HG02973 (cell line): ENCODE measurements at regions not wholly inside any gene's neighbourhood (a gene's known extent, or its start where the extent isn't known, plus 50 kb on each side); places are given as distances from the start of the nearest gene placed in this dataset.
"Not testable (repeated sequence)": the region's sequence is repeated elsewhere in the genome, so short reads cannot be mapped to it uniquely, and the experiment has no call there.

Experiments
- ATAC-seq: cut with Tn5 transposase; IDR thresholded peaks from one replicate; pipeline ENCODE4 v1.9.1; 2021; ENCODE audit warnings: moderate library complexity; ENCODE audit not compliant: unreplicated experiment

- ATAC-seq = no peak
Observed at GRCh38 chr15:45804028-45804427, 169.2 kb downstream of the SQOR start.

DNA sequence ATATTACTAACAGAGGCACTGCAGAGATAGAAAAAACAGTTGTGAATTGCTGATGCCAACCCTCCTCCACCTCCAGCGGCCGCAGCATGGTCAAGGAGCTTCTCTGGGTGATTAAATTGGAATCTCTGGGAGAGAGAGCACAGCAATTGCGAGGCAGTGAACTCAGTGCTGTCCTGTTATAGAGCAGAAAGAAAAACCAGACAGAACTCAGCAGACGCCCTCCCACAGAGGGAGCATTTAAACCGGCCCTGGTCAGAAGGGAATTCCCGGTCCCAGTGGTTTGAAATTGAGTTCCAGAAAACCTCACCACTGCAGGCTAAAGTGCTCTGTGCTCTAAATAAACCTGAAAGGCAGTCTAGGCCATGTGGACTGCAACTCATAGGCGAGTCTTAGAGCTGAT lies 175.4 kb downstream of the SQOR start:
- ATAC-seq = no peak

DNA sequence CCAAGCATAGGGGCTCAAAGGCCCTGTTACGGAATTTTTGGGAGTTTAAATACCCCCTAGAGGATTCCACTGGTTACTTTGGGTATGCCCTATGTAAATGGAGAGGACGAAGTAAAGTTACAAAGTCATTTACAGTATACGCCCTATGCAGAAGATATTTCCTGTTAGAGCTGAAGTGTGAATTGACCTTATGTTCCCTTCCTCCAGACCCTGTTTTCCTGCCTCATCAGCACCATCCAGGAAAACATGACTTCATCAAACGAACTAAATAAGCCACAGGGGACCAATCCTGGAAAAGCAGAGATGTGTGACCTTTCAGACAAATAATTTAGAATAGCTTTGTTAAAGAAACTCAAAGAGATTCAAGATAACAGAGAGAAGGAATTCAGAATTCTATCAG lies 177.4 kb downstream of the SQOR start:
- ATAC-seq = no peak

GRCh38 chr15:45817578-45817977 lies 182.7 kb downstream of the SQOR start:
- ATAC-seq = not testable (repeated sequence)

DNA sequence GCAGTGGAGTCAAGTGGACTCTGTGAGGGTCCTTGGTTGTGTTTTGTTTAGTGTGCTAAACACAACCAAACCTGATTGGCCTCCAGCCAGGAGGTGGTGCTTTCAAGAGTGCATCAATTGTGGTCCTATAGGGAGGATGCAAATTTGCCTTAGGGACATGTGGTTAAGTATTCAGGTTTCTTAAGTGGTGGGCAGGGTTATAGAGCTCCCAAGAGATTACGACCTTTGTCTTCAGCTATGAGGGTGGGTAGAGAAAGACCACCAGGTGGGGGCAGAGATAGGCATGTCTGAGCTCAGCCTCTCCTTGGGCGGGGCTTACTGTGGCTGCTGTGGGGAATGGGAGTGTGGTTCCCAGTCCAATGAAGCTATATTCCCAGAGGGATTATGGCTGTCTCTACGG lies 186.6 kb downstream of the SQOR start:
- ATAC-seq = no peak

DNA sequence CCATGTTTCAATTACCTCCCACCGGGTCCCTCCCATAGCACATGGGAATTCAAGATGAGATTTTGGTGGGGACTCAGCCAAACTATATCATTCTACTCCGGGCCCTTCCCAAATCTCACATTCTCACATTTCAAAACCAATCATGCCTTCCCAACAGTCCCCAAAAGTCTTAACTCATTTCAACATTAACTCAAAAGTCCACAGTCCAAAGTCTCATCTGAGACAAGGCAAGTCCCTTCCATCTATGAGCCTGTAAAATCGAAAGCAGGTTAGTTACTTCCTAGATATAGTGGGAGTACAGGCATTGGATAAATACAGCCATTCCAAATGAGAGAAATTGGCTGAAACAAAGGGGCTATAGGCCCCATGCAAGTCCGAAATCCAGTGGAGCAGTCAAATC lies 188.1 kb downstream of the SQOR start:
- not testable (repeated sequence) for ATAC-seq

DNA sequence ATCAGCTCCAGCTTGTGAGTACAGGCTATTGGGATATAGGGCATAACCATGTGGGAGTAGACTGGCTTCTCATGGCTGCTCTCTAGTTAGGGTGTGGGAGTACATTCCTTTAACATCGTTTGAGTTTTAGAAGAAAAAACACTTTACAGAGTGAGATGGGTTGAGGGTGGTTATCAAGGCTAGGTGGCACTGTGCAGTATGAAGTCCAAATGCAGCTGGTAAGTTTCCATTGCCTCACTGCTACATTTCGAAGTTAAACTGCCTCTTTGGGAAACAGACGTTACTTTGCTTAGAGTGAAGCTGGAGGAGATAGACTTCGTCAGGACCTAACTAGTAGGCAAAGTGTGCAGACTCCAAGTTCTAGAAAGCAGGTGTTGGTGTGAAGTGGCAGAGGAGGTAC lies 192.4 kb downstream of the SQOR start:
- ATAC-seq = no peak

- ATAC-seq = no peak
Observed at GRCh38 chr15:45827766-45828165, 192.9 kb downstream of the SQOR start.

GRCh38 chr15:45829336-45830153 lies 194.7 kb downstream of the SQOR start:
- ATAC-seq = no peak

GRCh38 chr15:45831787-45832186 lies 197.0 kb downstream of the SQOR start:
- ATAC-seq = no peak

- ATAC-seq = no peak
Observed at GRCh38 chr15:45834622-45835021, 199.8 kb downstream of the SQOR start.

GRCh38 chr15:45842151-45842550 lies 207.3 kb downstream of the SQOR start:
- ATAC-seq = no peak

DNA sequence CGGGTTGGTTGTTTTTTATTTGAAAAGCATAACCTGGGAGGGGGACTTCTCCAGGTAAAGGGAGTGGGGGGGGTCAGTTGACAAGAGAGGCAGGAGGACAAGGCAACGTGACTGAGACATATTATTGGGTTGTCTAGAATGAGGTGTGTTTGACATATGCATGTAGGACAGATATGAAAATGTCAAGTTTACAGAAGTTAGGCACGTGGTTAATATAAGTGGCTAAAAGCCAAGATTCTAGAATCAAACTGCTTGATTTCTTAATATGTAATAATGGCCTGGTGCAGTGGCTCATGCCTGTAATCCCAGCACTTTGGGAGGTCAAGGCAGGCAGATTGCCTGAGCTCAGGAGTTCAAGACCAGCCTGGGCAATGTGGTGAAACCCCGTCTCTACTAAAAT lies 212.8 kb downstream of the SQOR start:
- no peak for ATAC-seq

DNA sequence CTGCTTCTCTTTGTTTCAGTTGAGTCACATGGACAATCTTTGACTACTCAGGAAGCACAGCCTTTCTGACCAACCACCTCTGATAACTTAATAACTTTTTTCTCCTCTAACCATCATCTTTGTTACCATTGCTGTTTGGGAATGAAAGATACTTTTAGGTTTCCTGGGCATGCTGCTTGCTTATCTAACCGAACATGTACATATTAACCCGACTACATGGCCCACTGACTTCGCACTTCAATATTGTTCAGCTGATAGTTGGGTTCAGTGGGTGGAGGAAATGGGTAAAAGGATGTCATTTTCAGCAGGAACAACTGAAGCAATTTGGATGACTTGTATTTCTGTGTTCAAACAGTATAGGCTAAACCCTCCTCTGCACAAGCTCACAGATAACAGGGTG lies 214.3 kb downstream of the SQOR start:
- ATAC-seq = no peak

GRCh38 chr15:45854455-45855202 lies 219.8 kb downstream of the SQOR start:
- ATAC-seq = no peak

DNA sequence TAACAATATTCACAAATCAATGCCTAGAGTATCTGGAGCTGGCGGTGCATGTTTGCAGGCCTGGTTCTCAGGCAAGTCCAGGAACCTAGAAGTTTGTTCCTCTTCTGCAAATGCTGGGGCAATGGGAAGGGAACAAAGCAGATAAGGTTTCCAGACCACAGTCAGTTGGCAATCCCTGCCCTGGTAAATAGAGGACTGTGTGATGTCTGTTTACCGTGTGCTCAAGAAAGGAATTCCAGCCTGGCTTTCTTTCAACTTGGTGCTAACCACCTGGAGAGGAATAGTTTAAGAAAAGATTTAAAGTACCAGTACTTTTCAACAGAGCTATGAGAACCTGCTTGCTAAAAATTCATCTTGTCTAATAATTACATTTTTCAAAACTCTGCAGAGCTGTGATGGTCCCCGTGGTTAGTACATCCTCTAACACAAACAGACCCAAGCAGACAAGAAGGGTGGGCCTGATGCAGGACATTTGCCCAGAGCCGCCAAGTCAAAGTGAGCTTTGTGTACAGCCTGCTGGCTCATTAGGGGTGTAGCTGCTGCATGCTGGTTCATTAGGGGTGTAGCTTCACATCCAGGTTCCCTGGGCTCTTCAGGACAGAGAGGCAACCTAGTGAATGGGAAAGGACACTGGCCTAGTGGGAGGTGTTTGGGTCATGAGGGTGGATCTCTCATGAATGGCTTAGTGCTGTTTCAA lies 220.5 kb downstream of the SQOR start:
- ATAC-seq = no peak

- no peak for ATAC-seq
Observed at GRCh38 chr15:45855907-45856579, 221.2 kb downstream of the SQOR start.

- ATAC-seq = no peak
Observed at GRCh38 chr15:45857291-45857690, 222.5 kb downstream of the SQOR start.

DNA sequence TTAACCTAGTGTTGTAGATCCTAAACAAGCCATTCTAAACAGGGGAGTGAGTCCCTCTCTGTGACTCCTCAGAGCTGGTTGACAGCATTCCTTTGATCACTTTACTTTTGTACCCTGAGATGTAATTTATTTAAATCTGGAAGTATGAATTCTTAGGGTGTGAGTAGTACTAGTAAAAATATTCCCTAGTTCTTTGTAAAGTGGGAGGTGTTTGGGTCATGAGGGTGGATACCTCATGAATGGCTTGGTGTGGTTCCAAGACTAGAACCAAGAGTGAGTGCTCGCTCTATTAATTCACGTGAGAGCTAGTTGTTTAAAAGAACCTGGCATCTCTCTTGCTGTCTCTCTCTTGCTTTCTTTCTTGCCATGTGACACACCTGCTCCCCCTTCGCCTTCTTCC lies 223.7 kb downstream of the SQOR start:
- no peak for ATAC-seq

- ATAC-seq = no peak
Observed at GRCh38 chr15:45862034-45862433, 227.2 kb downstream of the SQOR start.

GRCh38 chr15:45863881-45864580 lies 229.2 kb downstream of the SQOR start:
- ATAC-seq = no peak
